HepG2 (cell line): ENCODE measurements at regions not wholly inside any gene's neighbourhood (a gene's known extent, or its start where the extent isn't known, plus 50 kb on each side); places are given as distances from the start of the nearest gene placed in this dataset.

Source experiments
- ATAC-seq: fragments of 200-7000 bp; cut with Tn5 transposase; 3 replicates; pipeline ENCODE4 v1.9.1; 2020; ENCODE audit warnings: mild to moderate bottlenecking, moderate library complexity
- BruUV-seq: library from RNA; stranded (reverse); fragments of 400-500 nt; replicated peaks from 2 replicates; lab custom pipeline; 2021; lab: Mats Ljungman, UMichigan
- CTCF ChIA-PET: fragments of 300-600 bp; formaldehyde crosslinking; extraction: SDS; loops from one replicate; lab custom pipeline; 2021; ENCODE audit warnings: low total read pairs, inconsistent platforms, low intra/inter-chr PET ratio; lab: Yijun Ruan, JAX
- POLR2A ChIA-PET: fragments of 350-600 bp; sonication (Branson Sonifier 250); formaldehyde crosslinking; loops from one replicate; lab custom pipeline; 2020; ENCODE audit warnings: antibody characterized with exemption, inconsistent platforms; lab: Yijun Ruan, JAX
- DNase-seq: peaks from one replicate; pipeline ENCODE4 v3.0.0-alpha.2; 2015; ENCODE audit warnings: low spot score
- FAIRE-seq: peaks from 3 replicates; lab custom pipeline; 2011; peaks lifted over from hg19 to GRCh38; lab: Jason Lieb, UNC
- H2AFZ ChIP-seq: one replicate; pipeline ENCODE4 v1.6.1; 2011; ENCODE audit warnings: low read length, inconsistent platforms
- H3K27ac ChIP-seq: fragments of 300-600 bp; 3 replicates; pipeline ENCODE4 v1.8.0; 2011; ENCODE audit warnings: mixed run types, mild to moderate bottlenecking, mixed read lengths, low read length, inconsistent platforms; ENCODE audit not compliant: insufficient read depth; ENCODE audit errors: extremely low read length
- H3K27me3 ChIP-seq, 2 experiments: fragments of 200-600 bp in 1 of 2; 2 replicates in 1 of 2; 3 replicates in 1 of 2; pipeline versions ENCODE4 v1.6.0 to v1.8.0; 2011; ENCODE audit warnings: low read length in 2 of 2, mild to moderate bottlenecking in 2 of 2, moderate library complexity in 2 of 2, inconsistent platforms in 1 of 2; ENCODE audit not compliant: insufficient read depth in 2 of 2, control insufficient read depth in 1 of 2
- H3K36me3 ChIP-seq, 2 experiments: fragments of 200-600 bp in 1 of 2; replicated peaks in 1 of 2; 2 replicates in 1 of 2; 3 replicates in 1 of 2; pipeline versions ENCODE4 v1.5.1 to v1.8.0; 2011; ENCODE audit warnings: low read length in 2 of 2, inconsistent platforms in 1 of 2; ENCODE audit not compliant: insufficient read depth in 2 of 2, control insufficient read depth in 1 of 2
- H3K4me1 ChIP-seq: 2 replicates; pipeline ENCODE4 v1.5.1; 2012; ENCODE audit warnings: low read length, inconsistent platforms; ENCODE audit not compliant: insufficient read depth
- H3K4me2 ChIP-seq: 2 replicates; pipeline ENCODE4 v1.6.0; 2011; ENCODE audit warnings: low read depth, low read length, inconsistent platforms
- H3K4me3 ChIP-seq, 3 experiments: fragments of 200-600 bp in 1 of 3; sonication (generic), shearing (Covaris generic) in 1 of 3; replicated peaks in 1 of 3; 2 replicates each; pipeline ENCODE4 v1.5.1; 2011 to 2016; ENCODE audit warnings: low read length in 3 of 3, inconsistent platforms in 2 of 3, low read depth in 2 of 3, mild to moderate bottlenecking in 2 of 3, control low read depth in 1 of 3, mixed read lengths in 1 of 3; ENCODE audit not compliant: insufficient read depth in 1 of 3
- H3K79me2 ChIP-seq: one replicate; pipeline ENCODE4 v1.6.1; 2011; ENCODE audit warnings: low read length, inconsistent platforms; ENCODE audit not compliant: insufficient read depth
- H3K9ac ChIP-seq: 2 replicates; pipeline ENCODE4 v1.6.0; 2011; ENCODE audit warnings: mild to moderate bottlenecking, low read depth, low read length, inconsistent platforms; ENCODE audit not compliant: insufficient read depth
- H3K9me3 ChIP-seq: 2 replicates; pipeline ENCODE4 v1.5.1; 2012; ENCODE audit warnings: mild to moderate bottlenecking, low read length
- H4K20me1 ChIP-seq: 2 replicates; pipeline ENCODE4 v1.6.0; 2011; ENCODE audit warnings: inconsistent platforms, mild to moderate bottlenecking, low read length, moderate library complexity; ENCODE audit not compliant: insufficient read depth
- E2F5 ChIP-seq: sonication (generic); formaldehyde crosslinking; conservative IDR thresholded peaks from 2 replicates; pipeline ENCODE4 v1.4.0; 2020; ENCODE audit warnings: missing genetic modification reagents
- FLYWCH1 ChIP-seq: sonication (generic); formaldehyde crosslinking; IDR thresholded peaks from 2 replicates; pipeline ENCODE4 v1.8.1; 2023; ENCODE audit warnings: mild to moderate bottlenecking, missing genetic modification reagents
- IRF1 ChIP-seq: sonication (generic); formaldehyde crosslinking; IDR thresholded peaks from 2 replicates; pipeline ENCODE4 v1.4.0; 2020; ENCODE audit warnings: low read depth, mild to moderate bottlenecking, missing genetic modification reagents
- KIAA2018 ChIP-seq: sonication (generic); formaldehyde crosslinking; IDR thresholded peaks from 2 replicates; pipeline ENCODE4 v1.5.0; 2020; ENCODE audit warnings: mild to moderate bottlenecking, missing genetic modification reagents, borderline replicate concordance
- NCOA1 ChIP-seq: sonication (generic); formaldehyde crosslinking; IDR thresholded peaks from 2 replicates; pipeline ENCODE4 v1.9.0; 2021; ENCODE audit warnings: missing genetic modification reagents
- TIGD3 ChIP-seq: sonication (generic); formaldehyde crosslinking; IDR thresholded peaks from 2 replicates; pipeline ENCODE4 v1.5.1; 2020; ENCODE audit warnings: mild to moderate bottlenecking, missing genetic modification reagents, borderline replicate concordance
- ZBTB33 ChIP-seq: sonication (generic); formaldehyde crosslinking; IDR thresholded peaks from 2 replicates; pipeline ENCODE4 v1.4.0; 2020; ENCODE audit warnings: missing genetic modification reagents
- ZFP1 ChIP-seq: IDR thresholded peaks from 2 replicates; pipeline ENCODE4 v1.6.1; 2016
- ZNF138 ChIP-seq: sonication (generic); formaldehyde crosslinking; IDR thresholded peaks from 2 replicates; pipeline ENCODE4 v1.5.0; 2020; ENCODE audit warnings: mild to moderate bottlenecking, low read depth, missing genetic modification reagents
- ZNF367 ChIP-seq: sonication (generic); formaldehyde crosslinking; IDR thresholded peaks from 2 replicates; pipeline ENCODE4 v1.4.0; 2020; ENCODE audit warnings: missing genetic modification reagents, borderline replicate concordance
- WGBS: methylation state at CpG from one replicate; pipeline ENCODE4 v1.1.6; 2017; ENCODE audit warnings: low lambda C conversion rate; 5-methylcytosine and 5-hydroxymethylcytosine counted together
- in situ Hi-C: cut with HindIII; loops from 2 replicates; pipeline ENCODE4 v1.10.0; 2017; ENCODE audit warnings: low pct_unique_long_range_greater_than_20kb; ENCODE audit not compliant: extremely low pct_ligation_motif_present
- intact Hi-C: fragments of 100-400 bp; cut with micrococcal nuclease; formaldehyde crosslinking; loops from one replicate; pipeline ENCODE4 v1.10.0; 2022; ENCODE audit not compliant: unreplicated experiment

GRCh38 chr2:37472959-37473358 lies 128.5 kb downstream of the QPCT start:
- Histone ChIP-seq H3K9me3 (no peaks in the 10 kb centered on the region), H3K4me3 (no peak overlapping the region), H3K27ac (no peak overlapping the region), H3K4me1 (no peaks in the 10 kb centered on the region), H3K27me3 (0 out of 5 replicates have a peak, but pooled peaks cover 0 to 4% of the 10 kb centered on the region in 2 experiments), H3K4me2 (no peak overlapping the region), H2AFZ (no peak overlapping the region), H3K79me2 (no peaks in the 10 kb centered on the region), H3K36me3 (no peaks in the 10 kb centered on the region), H4K20me1 (no peaks in the 10 kb centered on the region), H3K9ac (no peak overlapping the region)
- in situ Hi-C loops, result no loop called here
- BruUV-seq, result no TSS peak
- ChIA-PET POLR2A (no interaction called here), CTCF (no interaction called here)
- intact Hi-C loops, result no loop called here
- 0% methylated on average over 2 of the region's 2 CpGs for whole genome bisulfite sequencing
- FAIRE-seq (no peak), DNase-seq (no peak), ATAC-seq (no peak)
- no peak for TF ChIP-seq IRF1 (CRISPR knock-in tag)
- no peak for TF ChIP-seq KIAA2018 (CRISPR knock-in tag)
- TF ChIP-seq ZNF367 (CRISPR knock-in tag), result no peak
- no peak for TF ChIP-seq ZFP1 (CRISPR knock-in tag)
- TF ChIP-seq NCOA1 (CRISPR knock-in tag), result no peak
- TF ChIP-seq FLYWCH1 (CRISPR knock-in tag), result no peak
- no peak for TF ChIP-seq TIGD3 (CRISPR knock-in tag)
- TF ChIP-seq ZBTB33, result no peak
- no peak for TF ChIP-seq ZNF138
- no peak for TF ChIP-seq E2F5 (CRISPR knock-in tag)
